ENCODE measurements at regions not wholly inside any gene's neighbourhood (a gene's known extent, or its start where the extent isn't known, plus 50 kb on each side); places are given as distances from the start of the nearest gene placed in this dataset.
A peak's percentile ranks its signal among the peaks of the same experiment; 100 is the strongest.

DNA sequence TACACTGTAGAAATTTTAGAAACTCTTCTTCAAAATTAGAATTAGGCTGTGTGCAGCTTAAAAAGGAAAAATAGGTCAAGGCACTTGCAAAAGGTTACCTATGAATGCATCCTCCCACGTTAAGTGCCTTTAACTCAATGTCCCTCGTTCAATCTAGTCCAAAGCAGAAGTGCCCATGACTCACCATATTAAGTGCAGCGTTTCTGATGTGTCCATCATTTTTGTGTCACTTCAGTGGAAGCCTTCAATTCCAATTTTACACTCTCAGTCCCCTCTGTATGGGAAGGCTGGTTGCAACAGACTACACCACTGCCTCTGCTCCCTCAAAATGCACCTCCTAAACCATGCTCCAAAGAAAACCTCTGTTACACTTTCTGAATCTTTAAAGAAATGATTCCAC is 53.4 kb downstream of the FOXB1 start:
- Histone ChIP-seq H3K27me3 (ENCODE audit: control insufficient read depth in 3 of 3, insufficient read depth in 3 of 3, low read depth in 1 of 3, low read length in 3 of 3) (no peaks in the 10 kb centered on the region), H4K91ac (ENCODE audit: low read depth, low read length, poor library complexity) (no peak overlapping the region), H2BK12ac (ENCODE audit: low read length) (no peak overlapping the region), H3K4ac (ENCODE audit: low read length) (no peak overlapping the region), H3K9me3 (replicated peaks in 1 of 2; ENCODE audit: control insufficient read depth in 2 of 2, insufficient read depth in 1 of 2, low read depth in 1 of 2, low read length in 2 of 2) (peaks cover 1 to 23% of the 10 kb centered on the region in 2 donors), H3K4me3 (ENCODE audit: low read length in 2 of 2) (no peak overlapping the region), H3K18ac (ENCODE audit: low read length) (no peak overlapping the region), H4K8ac (ENCODE audit: low read depth, low read length) (no peak overlapping the region), H3K36me3 (replicated peaks in 1 of 2; ENCODE audit: control insufficient read depth in 2 of 2, insufficient read depth in 2 of 2, low read length in 2 of 2) (no peaks in the 10 kb centered on the region), H3K27ac (replicated peaks; ENCODE audit: low read length) (no peak overlapping the region), H2BK120ac (ENCODE audit: low read depth, low read length) (no peak overlapping the region), H2AK5ac (ENCODE audit: low read depth, low read length) (no peak overlapping the region), H3K9ac (ENCODE audit: low read depth, low read length, poor library complexity) (no peak overlapping the region), H2BK5ac (ENCODE audit: low read length) (no peak overlapping the region), H3K4me1 (ENCODE audit: control insufficient read depth in 2 of 2, insufficient read depth in 1 of 2, low read depth in 1 of 2, low read length in 2 of 2) (no peaks in the 10 kb centered on the region), H3K23ac (ENCODE audit: low read depth, low read length, poor library complexity) (no peak overlapping the region), H2BK15ac (ENCODE audit: low read length) (no peak overlapping the region), H3K79me1 (ENCODE audit: low read depth, low read length) (no peaks in the 10 kb centered on the region), H3K4me2 (ENCODE audit: insufficient read depth, low read length, poor library complexity, severe bottlenecking) (no peak overlapping the region), H2AFZ (ENCODE audit: low read length) (no peak overlapping the region), H3K14ac (ENCODE audit: low read length) (no peak overlapping the region)
- DNase-seq (ENCODE audit: low spot score): no peak
- WGBS, 2 donors (ENCODE audit: extremely low coverage in 2 of 2, insufficient read length in 2 of 2, insufficient replicate concordance in 1 of 2): no CpG with 5 or more reads among the region's 3 CpGs

DNA sequence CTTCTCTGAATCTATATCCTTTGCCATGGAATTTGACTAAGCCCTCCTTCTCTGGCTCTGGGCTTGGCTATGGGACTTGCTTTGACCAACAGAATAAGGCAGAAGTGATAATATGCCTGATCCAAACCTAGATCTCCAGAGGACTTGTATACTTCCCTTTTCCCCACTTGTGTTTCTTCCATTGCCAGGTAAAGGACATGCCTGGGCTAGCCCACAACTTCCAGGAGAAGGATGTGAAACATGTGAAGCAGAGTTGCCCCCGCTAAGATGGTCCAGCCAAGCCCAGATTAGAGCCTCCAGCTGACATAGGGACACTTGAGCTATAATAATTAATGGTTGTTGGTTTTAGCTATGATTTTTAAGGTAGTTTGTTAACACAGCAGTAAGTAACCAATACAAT is 55.1 kb downstream of the FOXB1 start:
- Histone ChIP-seq H4K91ac (ENCODE audit: low read depth, low read length, poor library complexity) (no peak overlapping the region), H3K79me1 (ENCODE audit: low read depth, low read length) (no peaks in the 10 kb centered on the region), H3K36me3 (replicated peaks in 1 of 2; ENCODE audit: control insufficient read depth in 2 of 2, insufficient read depth in 2 of 2, low read length in 2 of 2) (no peaks in the 10 kb centered on the region), H3K23ac (ENCODE audit: low read depth, low read length, poor library complexity) (no peak overlapping the region), H2BK15ac (ENCODE audit: low read length) (no peak overlapping the region), H2AFZ (ENCODE audit: low read length) (no peak overlapping the region), H4K8ac (ENCODE audit: low read depth, low read length) (no peak overlapping the region), H3K14ac (ENCODE audit: low read length) (no peak overlapping the region), H3K9me3 (replicated peaks in 1 of 2; ENCODE audit: control insufficient read depth in 2 of 2, insufficient read depth in 1 of 2, low read depth in 1 of 2, low read length in 2 of 2) (peaks cover 4 to 27% of the 10 kb centered on the region in 2 donors), H2BK120ac (ENCODE audit: low read depth, low read length) (no peak overlapping the region), H3K27ac (replicated peaks; ENCODE audit: low read length) (no peak overlapping the region), H3K4me3 (ENCODE audit: low read length in 2 of 2) (no peak overlapping the region), H2BK5ac (ENCODE audit: low read length) (no peak overlapping the region), H3K9ac (ENCODE audit: low read depth, low read length, poor library complexity) (no peak overlapping the region), H3K18ac (ENCODE audit: low read length) (no peak overlapping the region), H2BK12ac (ENCODE audit: low read length) (no peak overlapping the region), H2AK5ac (ENCODE audit: low read depth, low read length) (no peak overlapping the region), H3K27me3 (ENCODE audit: control insufficient read depth in 3 of 3, insufficient read depth in 3 of 3, low read depth in 1 of 3, low read length in 3 of 3) (no peaks in the 10 kb centered on the region), H3K4me2 (ENCODE audit: insufficient read depth, low read length, poor library complexity, severe bottlenecking) (no peak overlapping the region), H3K4ac (ENCODE audit: low read length) (no peak overlapping the region), H3K4me1 (ENCODE audit: control insufficient read depth in 2 of 2, insufficient read depth in 1 of 2, low read depth in 1 of 2, low read length in 2 of 2) (no peaks in the 10 kb centered on the region)
- WGBS, 2 donors (ENCODE audit: extremely low coverage in 2 of 2, insufficient read length in 2 of 2, insufficient replicate concordance in 1 of 2): no CpG with 5 or more reads among the region's 1 CpG
- no peak for DNase-seq (ENCODE audit: low spot score)

DNA sequence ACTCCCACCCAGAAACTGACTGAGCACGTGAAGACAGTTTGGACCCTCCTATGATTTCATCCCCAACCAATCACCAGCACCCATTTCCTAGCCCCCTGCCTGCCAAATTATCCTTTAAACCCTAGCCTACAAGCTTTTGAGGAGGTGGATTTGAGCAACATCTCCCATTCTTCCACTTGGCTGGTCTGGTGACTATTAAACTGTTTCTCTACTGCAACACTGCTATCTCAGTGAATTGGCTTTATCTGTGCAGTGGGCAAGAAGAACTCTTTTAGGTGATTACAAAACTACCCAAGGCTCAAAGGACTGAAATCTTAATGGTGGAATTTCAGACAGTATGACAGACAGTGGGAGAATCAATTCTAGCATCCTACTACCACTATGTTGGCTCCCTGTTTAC is 57.6 kb downstream of the FOXB1 start:
- WGBS, 2 donors (ENCODE audit: extremely low coverage in 2 of 2, insufficient read length in 2 of 2, insufficient replicate concordance in 1 of 2): no CpG with 5 or more reads among the region's 1 CpG
- H2AK5ac ChIP-seq (ENCODE audit: low read depth, low read length): no peak overlapping the region

DNA sequence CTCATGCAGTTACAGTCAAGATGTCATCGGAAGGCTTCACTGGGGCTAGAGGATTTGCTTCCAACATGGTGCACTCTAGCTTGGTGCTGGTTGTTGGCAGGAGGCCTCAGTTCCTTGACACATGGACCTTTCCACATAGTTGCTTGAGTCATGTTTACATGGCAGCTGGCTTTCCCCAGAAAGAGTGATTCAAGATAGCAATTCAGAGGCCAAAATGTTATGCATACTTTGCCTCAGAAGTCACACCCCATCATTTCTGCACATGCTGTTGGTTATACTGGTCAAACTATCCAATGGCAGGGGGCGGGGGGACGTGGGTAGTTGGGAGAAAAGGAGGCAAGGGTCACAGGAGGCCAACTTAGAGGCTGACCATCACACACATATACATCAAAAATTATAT is 58.7 kb downstream of the FOXB1 start:
- Histone ChIP-seq H3K27me3 (ENCODE audit: control insufficient read depth in 3 of 3, insufficient read depth in 3 of 3, low read depth in 1 of 3, low read length in 3 of 3) (no peaks in the 10 kb centered on the region), H3K14ac (ENCODE audit: low read length) (no peak overlapping the region), H3K79me1 (ENCODE audit: low read depth, low read length) (no peaks in the 10 kb centered on the region), H2BK15ac (ENCODE audit: low read length) (no peak overlapping the region), H3K4me3 (ENCODE audit: low read length in 2 of 2) (no peak overlapping the region), H3K36me3 (replicated peaks in 1 of 2; ENCODE audit: control insufficient read depth in 2 of 2, insufficient read depth in 2 of 2, low read length in 2 of 2) (no peaks in the 10 kb centered on the region), H3K4me1 (ENCODE audit: control insufficient read depth in 2 of 2, insufficient read depth in 1 of 2, low read depth in 1 of 2, low read length in 2 of 2) (no peaks in the 10 kb centered on the region), H4K8ac (ENCODE audit: low read depth, low read length) (no peak overlapping the region), H2BK120ac (ENCODE audit: low read depth, low read length) (no peak overlapping the region), H4K91ac (ENCODE audit: low read depth, low read length, poor library complexity) (no peak overlapping the region), H2BK5ac (ENCODE audit: low read length) (no peak overlapping the region), H3K18ac (ENCODE audit: low read length) (no peak overlapping the region), H3K4ac (ENCODE audit: low read length) (no peak overlapping the region), H3K9me3 (replicated peaks in 1 of 2; ENCODE audit: control insufficient read depth in 2 of 2, insufficient read depth in 1 of 2, low read depth in 1 of 2, low read length in 2 of 2) (peaks cover 3 to 27% of the 10 kb centered on the region in 2 donors), H3K23ac (ENCODE audit: low read depth, low read length, poor library complexity) (no peak overlapping the region), H2BK12ac (ENCODE audit: low read length) (no peak overlapping the region), H2AFZ (ENCODE audit: low read length) (no peak overlapping the region), H3K9ac (ENCODE audit: low read depth, low read length, poor library complexity) (peak overlapping the region; percentile 30), H3K4me2 (ENCODE audit: insufficient read depth, low read length, poor library complexity, severe bottlenecking) (no peak overlapping the region), H2AK5ac (ENCODE audit: low read depth, low read length) (no peak overlapping the region), H3K27ac (replicated peaks; ENCODE audit: low read length) (no peak overlapping the region)
- DNase-seq (ENCODE audit: low spot score): no peak
- WGBS, 2 donors (ENCODE audit: extremely low coverage in 2 of 2, insufficient read length in 2 of 2, insufficient replicate concordance in 1 of 2): no CpG with 5 or more reads among the region's 3 CpGs

More for the DNA sequence above, 57.6 kb downstream of the FOXB1 start:
- no peak overlapping the region for H3K23ac ChIP-seq (ENCODE audit: low read depth, low read length, poor library complexity)
- H3K4me2 ChIP-seq (ENCODE audit: insufficient read depth, low read length, poor library complexity, severe bottlenecking): no peak overlapping the region
- no peaks in the 10 kb centered on the region for H3K27me3 ChIP-seq (ENCODE audit: control insufficient read depth in 3 of 3, insufficient read depth in 3 of 3, low read depth in 1 of 3, low read length in 3 of 3)
- H3K27ac ChIP-seq (replicated peaks; ENCODE audit: low read length): no peak overlapping the region
- DNase-seq (ENCODE audit: low spot score): no peak
- H3K14ac ChIP-seq (ENCODE audit: low read length): no peak overlapping the region
- no peak overlapping the region for H2BK15ac ChIP-seq (ENCODE audit: low read length)
- no peak overlapping the region for H2BK12ac ChIP-seq (ENCODE audit: low read length)
- H3K9me3 ChIP-seq (replicated peaks in 1 of 2; ENCODE audit: control insufficient read depth in 2 of 2, insufficient read depth in 1 of 2, low read depth in 1 of 2, low read length in 2 of 2): peaks cover 3 to 27% of the 10 kb centered on the region in 2 donors
- no peak overlapping the region for H3K18ac ChIP-seq (ENCODE audit: low read length)
- H2BK120ac ChIP-seq (ENCODE audit: low read depth, low read length): no peak overlapping the region
- no peak overlapping the region for H3K4me3 ChIP-seq (ENCODE audit: low read length in 2 of 2)
- H3K9ac ChIP-seq (ENCODE audit: low read depth, low read length, poor library complexity): no peak overlapping the region
- H3K79me1 ChIP-seq (ENCODE audit: low read depth, low read length): no peaks in the 10 kb centered on the region
- H3K4ac ChIP-seq (ENCODE audit: low read length): no peak overlapping the region
- H2BK5ac ChIP-seq (ENCODE audit: low read length): no peak overlapping the region
- H4K8ac ChIP-seq (ENCODE audit: low read depth, low read length): no peak overlapping the region
- H2AFZ ChIP-seq (ENCODE audit: low read length): no peak overlapping the region
- H4K91ac ChIP-seq (ENCODE audit: low read depth, low read length, poor library complexity): no peak overlapping the region
- H3K4me1 ChIP-seq (ENCODE audit: control insufficient read depth in 2 of 2, insufficient read depth in 1 of 2, low read depth in 1 of 2, low read length in 2 of 2): no peaks in the 10 kb centered on the region
- H3K36me3 ChIP-seq (replicated peaks in 1 of 2; ENCODE audit: control insufficient read depth in 2 of 2, insufficient read depth in 2 of 2, low read length in 2 of 2): no peaks in the 10 kb centered on the region

All from neuronal stem cell (in vitro differentiated cells).